ENCODE measurements at regions not wholly inside any gene's neighbourhood (a gene's known extent, or its start where the extent isn't known, plus 50 kb on each side); places are given as distances from the start of the nearest gene placed in this dataset.

DNA sequence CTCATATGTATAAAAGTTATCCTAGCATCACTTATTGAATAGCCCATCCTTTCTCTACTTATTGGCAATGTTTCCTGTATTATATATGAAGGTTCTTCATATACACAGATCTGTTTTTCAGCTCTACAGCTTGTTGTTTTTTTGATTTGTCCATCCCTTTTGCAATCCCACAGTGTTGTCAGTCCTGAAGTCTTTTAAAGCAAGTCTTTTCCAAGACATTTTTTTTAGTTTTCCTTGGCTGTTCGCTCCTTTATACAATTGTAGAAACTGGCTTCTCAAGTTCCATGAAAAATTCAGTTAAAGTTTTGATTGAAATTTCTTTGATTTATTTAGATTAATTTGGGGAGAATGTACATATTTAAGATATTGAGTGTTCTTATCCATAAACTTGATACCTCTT lies 295.3 kb upstream of the SORL1-AS1 start:
- DNase-seq (ENCODE audit: low spot score in 2 of 2) = no peak
- 87 to 94% methylated on average over 1 of the region's 1 CpG for WGBS, 2 donors
- H3K4me3 ChIP-seq (ENCODE audit: low read depth, poor library complexity, severe bottlenecking) = no peak overlapping the region
- intact Hi-C loops (cut with DNase I; ENCODE audit: low total_unique reads) = no loop called here
- TF ChIP-seq POLR2A (IDR thresholded peaks at IDR 0.05) = no peak
- TF ChIP-seq, protein P1, sequence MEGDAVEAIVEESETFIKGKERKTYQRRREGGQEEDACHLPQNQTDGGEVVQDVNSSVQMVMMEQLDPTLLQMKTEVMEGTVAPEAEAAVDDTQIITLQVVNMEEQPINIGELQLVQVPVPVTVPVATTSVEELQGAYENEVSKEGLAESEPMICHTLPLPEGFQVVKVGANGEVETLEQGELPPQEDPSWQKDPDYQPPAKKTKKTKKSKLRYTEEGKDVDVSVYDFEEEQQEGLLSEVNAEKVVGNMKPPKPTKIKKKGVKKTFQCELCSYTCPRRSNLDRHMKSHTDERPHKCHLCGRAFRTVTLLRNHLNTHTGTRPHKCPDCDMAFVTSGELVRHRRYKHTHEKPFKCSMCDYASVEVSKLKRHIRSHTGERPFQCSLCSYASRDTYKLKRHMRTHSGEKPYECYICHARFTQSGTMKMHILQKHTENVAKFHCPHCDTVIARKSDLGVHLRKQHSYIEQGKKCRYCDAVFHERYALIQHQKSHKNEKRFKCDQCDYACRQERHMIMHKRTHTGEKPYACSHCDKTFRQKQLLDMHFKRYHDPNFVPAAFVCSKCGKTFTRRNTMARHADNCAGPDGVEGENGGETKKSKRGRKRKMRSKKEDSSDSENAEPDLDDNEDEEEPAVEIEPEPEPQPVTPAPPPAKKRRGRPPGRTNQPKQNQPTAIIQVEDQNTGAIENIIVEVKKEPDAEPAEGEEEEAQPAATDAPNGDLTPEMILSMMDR (IDR thresholded peaks at IDR 0.05) = no peak

DNA sequence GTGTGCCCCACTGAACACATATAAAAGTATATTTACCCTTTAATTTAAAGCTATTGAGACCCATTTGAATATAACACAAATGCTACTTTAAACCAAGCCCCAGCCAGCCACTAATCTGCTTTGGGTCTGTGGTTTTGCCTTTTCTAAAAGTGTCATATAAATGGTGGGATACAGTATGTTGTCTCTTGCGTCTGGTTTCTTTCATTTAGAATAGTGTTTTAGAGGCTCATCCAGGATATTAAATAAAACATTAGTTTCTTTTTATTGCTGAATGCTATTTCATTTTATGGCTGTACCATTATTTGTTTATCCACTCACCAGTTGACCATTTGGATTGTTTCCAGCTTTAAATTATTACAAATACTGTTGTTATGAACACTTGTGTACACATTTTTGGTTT lies 290.5 kb upstream of the SORL1-AS1 start:
- TF ChIP-seq, protein P1 (IDR thresholded peaks at IDR 0.05) = no peak
- TF ChIP-seq POLR2A (IDR thresholded peaks at IDR 0.05) = no peak
- WGBS, 2 donors = 95 to 98% methylated on average over 1 of the region's 1 CpG
- H3K4me3 ChIP-seq (ENCODE audit: low read depth, poor library complexity, severe bottlenecking) = no peak overlapping the region
- intact Hi-C loops (cut with DNase I; ENCODE audit: low total_unique reads) = no loop called here
- no peak for DNase-seq (ENCODE audit: low spot score in 2 of 2)

DNA sequence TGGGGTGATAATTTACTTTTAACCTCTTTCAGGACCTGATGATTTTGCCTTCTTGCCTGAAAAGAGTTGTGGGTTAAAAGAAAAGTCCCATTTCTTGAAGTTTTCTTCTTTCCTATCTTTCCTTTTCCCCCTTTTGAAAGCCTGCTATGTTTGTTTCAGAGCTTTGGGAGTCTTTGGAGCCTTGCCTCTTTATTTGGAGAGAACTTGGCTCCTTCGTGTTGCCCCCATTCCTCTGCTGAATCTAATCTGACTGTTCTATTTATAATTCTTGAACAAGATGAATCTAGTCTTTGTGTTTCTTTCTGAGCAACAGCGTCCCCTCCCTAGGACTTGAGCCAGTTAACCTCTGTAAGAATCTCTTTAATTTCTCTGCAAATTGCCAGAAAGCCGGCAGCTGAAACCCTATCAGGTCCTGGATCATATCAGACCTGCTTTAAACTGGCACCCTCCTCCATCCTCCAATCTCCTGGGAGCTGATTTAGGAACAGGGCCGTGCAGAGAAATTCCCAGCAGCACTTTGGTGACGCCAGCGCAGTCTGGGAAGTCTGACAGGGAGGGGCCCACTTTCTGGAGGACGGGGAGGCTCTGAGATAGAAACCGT lies 289.1 kb upstream of the SORL1-AS1 start:
- peak; percentile 30 to 89 for DNase-seq (ENCODE audit: low spot score in 2 of 2)
- TF ChIP-seq, protein P1 (IDR thresholded peaks at IDR 0.05) = no peak
- no peak for TF ChIP-seq POLR2A (IDR thresholded peaks at IDR 0.05)
- WGBS, 2 donors = 18 to 19% methylated on average over 8 of the region's 8 CpGs
- intact Hi-C loops (cut with DNase I; ENCODE audit: low total_unique reads) = no loop called here
- H3K4me3 ChIP-seq (ENCODE audit: low read depth, poor library complexity, severe bottlenecking) = no peak overlapping the region

DNA sequence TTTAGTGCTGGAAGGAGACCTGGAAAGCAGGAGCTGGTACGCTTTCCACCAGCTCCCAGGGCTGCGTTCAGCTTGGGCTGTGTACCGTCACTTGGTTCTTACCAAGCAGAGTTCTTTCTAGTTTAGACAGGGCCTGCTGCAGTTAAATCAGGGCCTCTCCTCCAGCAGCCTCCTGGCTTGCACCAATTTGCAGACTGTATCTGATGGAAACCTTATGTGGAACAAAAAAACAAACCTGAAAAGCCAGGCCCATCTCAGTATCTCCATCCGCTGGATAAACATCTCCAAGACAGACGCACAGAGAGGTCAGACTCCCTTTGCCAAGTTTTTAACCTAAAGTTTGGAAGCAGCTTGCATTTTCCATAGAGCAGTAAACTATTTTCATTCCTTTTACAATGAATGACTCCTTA lies 288.6 kb upstream of the SORL1-AS1 start:
- H3K4me3 ChIP-seq (ENCODE audit: low read depth, poor library complexity, severe bottlenecking) = no peak overlapping the region
- 53 to 55% methylated on average over 5 of the region's 5 CpGs for WGBS, 2 donors
- TF ChIP-seq, protein P1 (IDR thresholded peaks at IDR 0.05) = no peak
- no peak for TF ChIP-seq POLR2A (IDR thresholded peaks at IDR 0.05)
- intact Hi-C loops (cut with DNase I; ENCODE audit: low total_unique reads) = no loop called here
- DNase-seq (ENCODE audit: low spot score in 2 of 2) = peak in 1 of 2 donors; percentile 77

DNA sequence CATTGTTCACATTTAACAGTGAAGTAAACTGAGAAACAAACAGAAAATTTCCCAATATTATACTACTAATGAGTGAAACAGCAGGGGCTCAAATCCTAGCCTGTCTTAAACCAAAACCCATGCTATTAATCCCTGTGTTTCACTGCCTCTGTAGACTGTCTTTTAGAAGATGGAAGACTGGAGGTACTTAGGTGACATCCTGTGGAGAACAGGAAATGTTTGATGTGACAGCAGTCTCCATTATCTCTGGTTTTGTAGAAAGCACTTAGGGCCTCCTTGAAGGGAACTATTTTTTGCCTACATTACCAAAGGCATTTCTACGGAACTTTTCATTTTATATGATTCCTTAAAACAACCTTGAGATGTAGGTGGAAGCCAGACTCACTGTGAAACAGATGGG lies 288.1 kb upstream of the SORL1-AS1 start:
- intact Hi-C loops (cut with DNase I; ENCODE audit: low total_unique reads) = no loop called here
- 79 to 80% methylated on average over 1 of the region's 1 CpG for WGBS, 2 donors
- no peak for TF ChIP-seq POLR2A (IDR thresholded peaks at IDR 0.05)
- H3K4me3 ChIP-seq (ENCODE audit: low read depth, poor library complexity, severe bottlenecking) = no peak overlapping the region
- no peak for DNase-seq (ENCODE audit: low spot score in 2 of 2)

DNA sequence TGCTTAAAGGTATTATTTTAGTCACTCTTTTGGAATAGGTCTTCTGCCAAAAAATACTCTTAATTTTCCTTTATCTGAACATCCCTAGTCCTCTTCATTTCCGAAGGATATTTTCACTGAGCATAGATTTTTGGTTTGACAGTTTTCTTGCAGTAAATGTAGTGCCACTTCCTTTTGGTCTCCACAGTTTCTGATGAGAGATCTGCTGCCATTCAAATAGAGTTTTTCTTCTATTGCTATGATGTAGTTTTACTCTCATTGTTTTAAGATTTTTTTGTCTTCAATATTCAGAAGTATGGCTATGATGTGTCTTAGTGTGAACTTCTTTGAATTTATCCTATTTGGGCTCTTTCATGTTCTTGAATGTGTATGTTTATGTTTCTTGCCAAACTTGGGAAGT lies 281.1 kb upstream of the SORL1-AS1 start:
- WGBS, 2 donors = 90 to 93% methylated on average over 1 of the region's 1 CpG
- DNase-seq (ENCODE audit: low spot score in 2 of 2) = no peak

More for the DNA sequence above, 281.1 kb upstream of the SORL1-AS1 start:
- intact Hi-C loops (cut with DNase I; ENCODE audit: low total_unique reads) = no loop called here
- no peak for TF ChIP-seq POLR2A (IDR thresholded peaks at IDR 0.05)
- TF ChIP-seq, protein P1 (IDR thresholded peaks at IDR 0.05) = no peak
- H3K4me3 ChIP-seq (ENCODE audit: low read depth, poor library complexity, severe bottlenecking) = no peak overlapping the region

Data from lower leg skin (tissue), 4 donors.